HG02938 (cell line): ENCODE measurements at regions not wholly inside any gene's neighbourhood (a gene's known extent, or its start where the extent isn't known, plus 50 kb on each side); places are given as distances from the start of the nearest gene placed in this dataset.

Experiments
- ATAC-seq: cut with Tn5 transposase; IDR thresholded peaks from one replicate; pipeline ENCODE4 v1.9.1; 2021; ENCODE audit warnings: mild to moderate bottlenecking, moderate library complexity; ENCODE audit not compliant: unreplicated experiment

GRCh38 chr12:116454950-116455447 lies 104.2 kb upstream of the MAP1LC3B2 start:
- no peak for ATAC-seq

GRCh38 chr12:116455540-116456329 lies 103.4 kb upstream of the MAP1LC3B2 start:
- no peak for ATAC-seq

- no peak for ATAC-seq
These were observed 102.7 kb upstream of the MAP1LC3B2 start for GRCh38 chr12:116456330-116457082.

- ATAC-seq: no peak
These were observed 100.7 kb upstream of the MAP1LC3B2 start for GRCh38 chr12:116458492-116458891.

- no peak for ATAC-seq
These were observed 99.9 kb upstream of the MAP1LC3B2 start for GRCh38 chr12:116459011-116459875.

- no peak for ATAC-seq
These were observed 99.1 kb upstream of the MAP1LC3B2 start for GRCh38 chr12:116459916-116460663.

- ATAC-seq: no peak
These were observed 98.1 kb upstream of the MAP1LC3B2 start for GRCh38 chr12:116461060-116461459.

GRCh38 chr12:116463366-116463765 lies 95.8 kb upstream of the MAP1LC3B2 start:
- no peak for ATAC-seq

- no peak for ATAC-seq
These were observed 93.8 kb upstream of the MAP1LC3B2 start for GRCh38 chr12:116465407-116465806.

GRCh38 chr12:116465856-116466255 lies 93.3 kb upstream of the MAP1LC3B2 start:
- no peak for ATAC-seq

- no peak for ATAC-seq
These were observed 92.6 kb upstream of the MAP1LC3B2 start for GRCh38 chr12:116466536-116466935.

- no peak for ATAC-seq
These were observed 89.8 kb upstream of the MAP1LC3B2 start for GRCh38 chr12:116469344-116469743.

- no peak for ATAC-seq
These were observed 87.6 kb upstream of the MAP1LC3B2 start for GRCh38 chr12:116471544-116471943.

GRCh38 chr12:116472193-116472592 lies 87.0 kb upstream of the MAP1LC3B2 start:
- no peak for ATAC-seq

GRCh38 chr12:116473416-116473815 lies 85.8 kb upstream of the MAP1LC3B2 start:
- no peak for ATAC-seq

GRCh38 chr12:116474331-116474730 lies 84.8 kb upstream of the MAP1LC3B2 start:
- ATAC-seq: no peak

- ATAC-seq: no peak
These were observed 84.3 kb upstream of the MAP1LC3B2 start for GRCh38 chr12:116474899-116475298.

GRCh38 chr12:116476227-116476822 lies 82.9 kb upstream of the MAP1LC3B2 start:
- no peak for ATAC-seq

- ATAC-seq: no peak
These were observed 80.9 kb upstream of the MAP1LC3B2 start for GRCh38 chr12:116478243-116478773.
